ENCODE measurements at regions not wholly inside any gene's neighbourhood (a gene's known extent, or its start where the extent isn't known, plus 50 kb on each side); places are given as distances from the start of the nearest gene placed in this dataset.
A peak's percentile ranks its signal among the peaks of the same experiment; 100 is the strongest.

DNA sequence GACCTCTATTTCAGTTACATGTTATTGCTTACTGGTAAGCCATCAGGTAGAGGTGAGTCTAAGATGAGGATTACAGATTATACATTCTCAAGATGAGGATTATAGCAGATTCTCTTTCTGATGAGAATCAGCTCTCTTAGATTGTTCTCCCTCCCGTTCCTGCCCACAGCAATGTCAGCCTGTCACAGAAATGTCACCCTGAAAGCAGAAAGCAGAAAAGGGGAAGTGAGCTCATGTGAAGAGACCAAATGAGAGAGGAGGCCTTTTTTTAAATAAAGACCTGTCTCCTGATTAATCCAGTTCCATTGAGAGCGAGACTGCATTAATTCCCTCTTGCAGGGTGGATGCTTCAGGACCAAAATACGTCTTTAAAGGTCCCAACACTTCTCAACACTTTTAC, 445.6 kb downstream of the KCTD12 start:
- no peak for DNase-seq (ENCODE audit: low read depth in 2 of 2)

GRCh38 chr13:76439546-76439945, 446.7 kb downstream of the KCTD12 start:
- DNase-seq (ENCODE audit: low read depth in 2 of 2): no peak

DNA sequence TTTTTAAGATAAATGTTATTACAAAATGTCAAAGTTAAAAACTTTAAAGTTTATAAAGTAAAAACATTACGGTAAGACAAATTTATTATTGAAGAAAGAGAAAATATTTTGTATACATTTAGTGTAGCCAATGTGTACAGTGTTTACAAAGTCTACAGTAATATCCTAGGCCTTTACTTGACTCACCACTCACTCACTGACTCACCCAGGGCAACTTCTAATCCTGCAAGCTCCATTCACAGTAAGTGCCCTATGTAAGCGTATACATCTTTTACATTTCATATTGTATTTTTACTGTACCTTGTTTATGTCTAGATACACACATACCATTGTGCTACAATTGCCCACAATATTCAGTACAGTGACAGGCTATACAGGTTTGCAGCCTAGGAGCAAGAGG, 448.2 kb downstream of the KCTD12 start:
- no peak for DNase-seq (ENCODE audit: low read depth in 2 of 2)

DNA sequence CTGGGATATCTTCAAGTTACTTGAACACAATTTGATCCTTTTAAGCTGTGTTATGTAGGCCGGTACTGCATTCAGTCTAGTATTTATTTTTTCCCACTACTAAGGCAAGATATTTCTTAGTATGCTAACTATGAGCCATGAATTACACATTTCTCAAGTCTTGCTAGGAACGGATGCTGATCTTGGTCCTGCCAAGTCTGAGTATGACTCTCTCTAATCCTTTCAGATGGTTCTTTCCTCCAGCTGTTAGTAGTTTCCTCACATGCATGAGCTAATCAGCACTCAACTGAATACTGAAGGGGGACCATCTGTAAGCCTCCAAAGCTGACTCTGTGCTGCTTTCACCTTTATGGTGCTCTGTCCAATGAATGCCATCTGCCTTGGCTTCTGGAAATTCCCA, 460.3 kb downstream of the KCTD12 start:
- peak; percentile 51 to 65 for DNase-seq (ENCODE audit: low read depth in 2 of 2)

GRCh38 chr13:76421011-76421410, 465.2 kb downstream of the KCTD12 start:
- no peak for DNase-seq (ENCODE audit: low read depth in 2 of 2)

DNA sequence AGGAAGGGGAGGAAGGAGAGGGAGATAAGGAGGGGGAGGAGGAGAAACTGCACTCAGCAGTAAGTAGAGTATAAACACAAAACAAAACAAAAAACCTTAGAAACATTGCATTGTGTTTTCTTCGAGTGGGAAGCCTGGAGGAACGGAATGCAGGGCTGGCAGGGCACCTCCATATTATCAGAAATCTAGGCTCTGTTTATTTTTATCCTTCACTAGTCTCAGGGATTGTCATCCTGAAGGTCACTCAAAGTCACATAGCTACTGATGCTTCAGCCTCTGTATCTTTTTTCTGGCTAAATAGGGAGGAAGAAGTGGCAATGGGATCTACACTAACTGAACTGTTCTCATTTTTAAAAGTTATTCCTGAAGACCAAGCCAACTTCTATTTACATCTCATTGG, 467.8 kb downstream of the KCTD12 start:
- no peak for DNase-seq (ENCODE audit: low read depth in 2 of 2)

GRCh38 chr13:76414320-76414719, 471.9 kb downstream of the KCTD12 start:
- DNase-seq (ENCODE audit: low read depth in 2 of 2): no peak

- DNase-seq (ENCODE audit: low read depth in 2 of 2): no peak
Measured at GRCh38 chr13:76406243-76406642, 480.0 kb downstream of the KCTD12 start.

- no peak for DNase-seq (ENCODE audit: low read depth in 2 of 2)
Measured at GRCh38 chr13:76398425-76398824, 487.8 kb downstream of the KCTD12 start.

GRCh38 chr13:76397413-76397812, 488.8 kb downstream of the KCTD12 start:
- DNase-seq (ENCODE audit: low read depth in 2 of 2): no peak

- no peak for DNase-seq (ENCODE audit: low read depth in 2 of 2)
Measured at GRCh38 chr13:76389321-76389720, 496.9 kb downstream of the KCTD12 start.

DNA sequence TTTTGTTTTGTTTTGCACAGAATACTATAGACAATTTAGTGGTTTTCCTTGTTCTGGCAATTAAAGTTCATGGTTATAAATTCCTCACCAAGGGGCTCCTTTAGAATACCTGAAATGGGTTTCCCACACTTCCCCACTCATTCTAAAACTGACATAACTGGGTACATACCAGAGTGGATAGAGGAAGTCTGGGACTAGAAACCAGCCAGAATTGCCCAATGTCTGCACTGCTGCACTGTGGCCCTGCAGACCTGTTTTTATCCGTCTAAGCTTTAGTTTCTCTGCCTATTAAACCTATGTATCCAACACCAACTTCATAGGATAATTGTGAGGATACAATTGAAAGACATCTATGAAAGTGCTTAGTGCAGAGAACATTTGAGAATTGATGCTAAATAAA, 498.6 kb downstream of the KCTD12 start:
- no peak for DNase-seq (ENCODE audit: low read depth in 2 of 2)

- DNase-seq (ENCODE audit: low read depth in 2 of 2): no peak
Measured at GRCh38 chr13:76386321-76386720, 499.9 kb downstream of the KCTD12 start.

GRCh38 chr13:76385586-76385985, 500.6 kb downstream of the KCTD12 start:
- DNase-seq (ENCODE audit: low read depth in 2 of 2): no peak

DNA sequence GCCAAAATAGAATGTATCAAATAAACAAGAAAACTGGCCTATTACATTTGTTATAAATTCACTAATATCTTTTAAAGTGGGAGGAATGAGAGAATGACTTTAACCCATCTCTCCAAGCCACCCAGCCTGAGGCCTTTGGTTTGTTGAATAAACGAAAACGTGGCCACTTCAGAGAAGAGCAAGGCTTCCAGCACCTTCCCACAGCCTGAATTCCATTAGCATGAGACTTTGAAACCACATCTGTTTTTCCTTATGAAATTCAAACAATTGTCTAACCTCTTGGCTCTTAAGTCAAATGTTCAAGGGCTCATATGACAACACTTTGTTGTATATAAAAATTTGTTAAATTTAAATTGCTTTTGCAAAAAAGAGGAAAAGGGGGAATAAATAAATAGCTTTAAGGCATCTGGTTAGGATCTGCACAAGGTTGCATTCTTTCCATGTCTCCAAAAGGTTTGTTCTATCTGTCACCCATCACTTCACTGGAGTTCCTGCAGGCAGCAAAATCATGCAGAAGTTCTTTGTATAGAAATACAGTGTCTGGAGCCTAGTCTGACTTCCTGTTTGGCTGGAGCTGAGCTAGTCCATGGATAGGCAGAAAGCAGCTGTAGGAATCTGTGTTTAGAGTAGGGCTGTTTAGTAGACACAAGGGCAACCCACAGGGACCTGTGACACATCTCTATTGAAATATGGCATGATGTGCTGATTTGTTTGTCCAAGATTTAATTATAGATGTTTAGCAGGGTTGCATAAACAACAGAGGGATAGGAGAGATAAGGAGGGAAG, 502.3 kb downstream of the KCTD12 start:
- peak; percentile 84 to 85 for DNase-seq (ENCODE audit: low read depth in 2 of 2)

GRCh38 chr13:76380446-76381065, 505.6 kb downstream of the KCTD12 start:
- peak in 1 of 2 experiments; percentile 17 for DNase-seq (ENCODE audit: low read depth in 2 of 2)

GRCh38 chr13:76379341-76380105, 506.7 kb downstream of the KCTD12 start:
- DNase-seq (ENCODE audit: low read depth in 2 of 2): no peak

DNA sequence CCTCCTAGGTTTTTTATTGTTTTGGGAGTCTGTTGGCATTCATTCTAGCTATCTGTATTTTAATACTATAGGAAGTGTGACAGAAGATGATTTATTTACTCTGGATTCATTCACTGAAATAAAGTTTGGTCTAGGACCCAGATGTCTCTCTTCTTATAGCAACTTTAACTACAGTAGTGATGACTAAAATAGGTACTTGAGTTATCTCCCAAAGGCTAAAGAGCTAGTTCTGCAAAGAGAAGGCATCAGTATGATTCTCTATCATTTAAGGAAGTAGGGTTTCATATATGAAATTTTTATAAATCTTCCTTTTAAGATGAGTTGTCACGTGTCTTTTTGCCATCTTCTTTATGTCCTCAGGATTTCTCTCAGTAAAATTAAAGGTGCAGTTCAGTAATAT, 507.4 kb downstream of the KCTD12 start:
- no peak for DNase-seq (ENCODE audit: low read depth in 2 of 2)

DNA sequence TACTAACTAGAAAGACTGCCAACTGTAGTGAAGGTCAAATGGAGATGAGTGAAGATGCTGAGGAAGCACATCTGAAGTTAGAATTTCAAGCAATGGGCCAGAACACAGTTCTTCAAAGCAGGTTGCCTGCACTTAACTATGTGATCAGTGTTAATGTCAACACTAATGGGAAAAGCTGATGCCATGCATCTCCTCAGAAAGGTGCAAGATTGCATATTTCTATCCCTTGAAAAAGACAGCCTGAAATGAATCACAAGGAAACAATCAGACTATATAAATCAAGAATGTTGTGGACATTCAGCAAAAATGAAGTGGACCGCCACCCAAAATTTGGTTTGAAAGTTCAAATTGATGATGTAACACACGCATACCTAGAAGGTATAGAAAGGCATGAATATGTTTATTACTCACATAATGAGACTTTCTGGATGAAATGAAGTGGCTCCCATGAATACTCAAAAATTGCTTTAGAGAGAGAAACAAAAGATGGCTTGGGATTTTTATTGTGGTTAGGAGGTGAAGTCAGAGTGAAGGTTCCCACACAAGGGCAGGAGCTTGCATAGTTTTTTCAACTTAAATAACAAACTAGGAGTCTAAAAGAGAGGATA, 522.4 kb downstream of the KCTD12 start:
- DNase-seq (ENCODE audit: low read depth in 2 of 2): no peak

GRCh38 chr13:76361868-76362267, 524.3 kb downstream of the KCTD12 start:
- DNase-seq (ENCODE audit: low read depth in 2 of 2): no peak

DNA sequence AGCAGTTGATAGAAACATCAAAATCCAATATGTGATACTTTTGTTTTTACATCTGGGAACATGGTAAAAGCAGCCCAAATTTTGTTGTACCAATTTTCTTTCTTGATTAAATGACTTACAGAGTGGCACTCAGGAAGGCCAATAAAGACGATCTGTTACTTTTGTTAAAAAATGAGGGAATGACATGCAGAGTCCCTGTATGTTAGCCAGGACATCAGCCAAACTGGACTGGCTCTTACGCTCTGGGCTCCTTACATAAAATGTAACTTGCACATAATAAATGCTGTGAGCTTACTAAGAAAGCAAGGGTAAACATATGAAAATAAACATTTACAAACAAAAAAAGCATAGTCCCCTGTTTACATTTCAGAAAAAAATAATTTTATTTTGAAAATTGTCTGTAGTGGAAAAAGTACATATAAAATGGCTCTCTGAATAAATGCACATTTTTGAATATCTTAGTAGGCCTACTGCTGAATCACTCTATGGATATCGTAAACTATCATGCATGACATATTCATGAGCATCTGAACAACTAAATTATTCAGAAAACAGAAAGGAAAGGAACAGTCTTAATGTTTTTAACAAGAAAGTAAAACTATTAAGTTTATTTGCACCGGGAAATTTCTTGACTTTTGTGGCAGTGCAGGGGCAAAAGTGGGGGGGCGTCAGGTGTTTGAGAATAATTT, 534.5 kb downstream of the KCTD12 start:
- DNase-seq (ENCODE audit: low read depth in 2 of 2): no peak

GRCh38 chr13:76350399-76350798, 535.8 kb downstream of the KCTD12 start:
- DNase-seq (ENCODE audit: low read depth in 2 of 2): no peak

All from fibroblast of skin of left quadriceps (primary cell).